Activated CD8-positive, alpha-beta memory T cell treated with anti-CD3 and anti-CD28 coated beads for 48 hours (primary cell): ENCODE measurements at regions not wholly inside any gene's neighbourhood (a gene's known extent, or its start where the extent isn't known, plus 50 kb on each side); places are given as distances from the start of the nearest gene placed in this dataset.
"Not testable (repeated sequence)": the region's sequence is repeated elsewhere in the genome, so short reads cannot be mapped to it uniquely, and the experiment has no call there.

Experiments used
- DNase-seq, 3 experiments: peaks; one replicate each; pipeline ENCODE4 v3.0.0-alpha.2; 2020; ENCODE audit warnings: low read depth in 2 of 3, low spot score in 2 of 3

DNA sequence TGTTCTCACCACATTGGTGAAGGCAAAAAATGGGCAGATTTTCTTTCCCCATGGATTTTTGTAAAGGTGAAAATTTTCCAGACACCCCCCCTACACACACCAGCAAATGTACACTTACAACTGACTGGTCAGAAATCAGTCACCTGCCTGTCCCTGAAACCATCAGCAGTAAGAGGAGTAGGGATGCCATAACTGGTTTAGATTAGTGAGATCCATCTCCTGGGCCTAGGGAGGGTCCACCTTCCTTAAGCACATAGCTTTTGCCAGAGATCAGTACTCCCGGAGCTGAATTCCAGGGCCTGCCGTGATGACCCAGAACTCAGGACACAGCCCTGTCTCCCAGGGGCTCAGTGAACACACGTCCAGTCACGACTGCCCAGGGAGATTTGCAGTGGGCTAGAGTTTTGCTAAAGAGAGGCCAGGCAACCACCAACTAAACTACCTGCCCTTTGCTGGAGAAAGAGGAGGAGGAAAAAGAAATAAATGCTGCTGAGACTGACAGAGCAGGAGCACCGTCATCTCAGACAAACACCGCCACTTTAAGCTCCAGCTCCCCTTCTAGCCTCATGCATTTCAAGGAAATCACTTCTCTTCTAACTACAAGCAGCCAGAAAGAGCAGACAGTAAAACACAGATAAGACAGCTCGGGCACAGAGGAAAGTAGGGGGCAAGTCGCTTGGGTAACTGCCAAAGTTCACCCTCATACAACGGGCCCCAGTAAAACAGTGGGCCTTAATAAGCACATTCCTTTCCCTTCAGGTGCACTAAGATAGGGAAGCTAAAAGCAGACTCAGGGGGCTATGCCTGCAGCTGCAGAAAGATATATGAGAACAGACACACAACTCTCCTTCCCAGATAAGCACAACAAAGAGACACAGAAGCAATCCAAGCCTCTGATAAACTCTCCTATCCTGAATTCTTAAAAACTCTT is 82.6 kb upstream of the SPTLC3 start:
- DNase-seq, result no peak

DNA sequence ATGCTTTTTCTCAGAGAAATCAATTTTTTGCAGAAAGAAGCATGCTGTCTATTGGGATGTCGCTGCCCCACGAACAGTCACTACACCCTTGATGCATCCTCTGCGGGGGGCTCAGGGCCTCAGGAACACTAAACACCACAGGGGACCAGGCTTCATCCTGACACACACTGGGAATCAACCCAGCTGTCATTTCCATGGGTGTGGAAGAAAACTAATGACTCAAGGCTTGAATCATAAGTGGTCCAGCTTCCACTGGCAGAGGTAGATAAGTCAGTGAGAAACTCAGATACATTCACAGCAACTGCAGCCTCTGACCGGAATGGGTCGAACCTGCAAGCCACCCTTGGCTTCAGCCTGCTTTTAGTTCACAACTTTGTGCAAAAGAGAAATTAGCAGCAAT is 81.3 kb upstream of the SPTLC3 start:
- no peak for DNase-seq

DNA sequence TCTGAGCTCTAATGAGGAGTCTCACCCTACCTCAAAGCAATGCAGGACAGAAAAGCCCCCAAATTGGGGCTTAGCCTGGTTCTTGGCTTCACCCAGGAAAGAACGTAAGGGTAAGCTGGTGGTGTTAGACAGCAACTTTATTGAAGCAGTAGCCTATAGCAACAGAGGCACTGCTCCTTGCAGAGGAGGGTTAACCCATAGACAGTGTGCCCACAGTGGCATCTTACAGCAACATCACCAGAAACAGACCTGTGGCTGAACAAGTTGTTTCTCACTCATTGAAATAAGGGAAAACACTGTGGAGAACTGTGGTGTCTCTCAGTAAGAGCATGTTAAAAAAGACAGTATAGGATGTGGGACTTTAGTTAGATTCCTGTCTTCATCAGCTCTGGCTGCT is 80.4 kb upstream of the SPTLC3 start:
- no peak for DNase-seq

DNA sequence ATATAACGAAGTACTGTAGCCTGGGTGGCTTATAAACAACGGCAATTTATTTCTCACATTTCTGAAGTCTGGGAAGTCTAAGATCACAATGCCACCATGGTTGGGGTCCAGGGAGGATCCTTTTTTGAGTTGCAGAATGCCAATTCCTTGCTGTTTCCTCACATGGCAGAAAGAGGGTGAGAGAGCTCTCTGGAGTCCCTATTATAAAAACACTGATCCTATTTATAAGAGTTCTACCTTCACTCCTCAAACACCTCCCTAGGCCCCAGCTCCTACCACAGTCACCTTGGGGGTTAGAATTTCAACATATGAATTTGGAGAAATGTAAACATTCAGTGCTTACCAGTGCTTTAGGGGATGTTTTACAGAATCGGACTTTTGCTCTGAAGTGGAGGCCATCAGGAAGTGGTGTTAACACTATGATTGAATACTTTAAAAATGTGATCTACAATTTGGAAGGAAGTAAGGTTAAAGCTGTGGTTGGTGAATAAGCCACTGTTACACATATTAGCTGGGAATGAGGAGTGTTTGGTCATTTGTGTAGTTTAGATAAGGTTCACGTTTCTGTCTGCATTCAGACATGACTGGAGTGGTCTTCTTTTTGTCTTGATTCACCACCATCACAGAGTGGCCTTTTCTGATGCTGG is 79.9 kb upstream of the SPTLC3 start:
- no peak for DNase-seq

DNA sequence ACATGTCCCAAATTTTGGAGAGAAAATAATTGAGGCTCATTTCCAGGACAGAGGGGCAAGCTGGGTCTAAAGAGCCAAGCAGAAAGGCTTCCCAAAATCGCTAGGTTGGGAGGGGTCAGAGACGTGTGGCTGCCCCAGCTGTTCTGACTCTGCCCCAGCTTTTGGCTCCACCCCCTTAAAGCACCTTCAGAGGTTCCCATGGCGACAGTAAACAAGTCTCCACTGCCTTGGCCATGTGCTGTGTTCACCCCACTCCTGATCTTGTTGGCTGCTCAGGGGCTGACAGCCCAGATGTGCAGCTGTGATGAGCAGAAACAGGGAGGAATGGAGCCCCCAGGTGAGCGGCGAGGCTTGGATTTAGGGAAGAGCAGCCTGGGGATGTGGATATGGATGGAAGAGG is 72.8 kb upstream of the SPTLC3 start:
- DNase-seq, result no peak

DNA sequence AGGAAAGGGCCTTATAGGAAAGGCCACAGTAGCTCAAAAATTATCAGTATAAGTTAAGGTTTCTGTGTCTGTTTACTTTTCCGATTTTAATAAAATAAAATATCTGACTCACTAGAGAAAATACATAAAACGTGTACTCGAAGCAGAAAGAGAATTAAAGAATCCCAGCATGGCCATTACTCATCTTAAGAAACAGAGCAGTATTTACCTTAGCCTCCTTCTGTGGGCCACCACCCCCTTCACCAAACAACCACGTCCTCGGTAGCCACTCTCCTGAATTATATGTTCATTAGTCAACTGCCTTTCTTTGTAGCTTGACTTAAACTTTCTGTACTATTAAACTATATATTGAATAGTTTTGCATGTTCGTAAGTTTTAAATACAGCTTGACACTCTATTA is 72.2 kb upstream of the SPTLC3 start:
- no peak for DNase-seq

DNA sequence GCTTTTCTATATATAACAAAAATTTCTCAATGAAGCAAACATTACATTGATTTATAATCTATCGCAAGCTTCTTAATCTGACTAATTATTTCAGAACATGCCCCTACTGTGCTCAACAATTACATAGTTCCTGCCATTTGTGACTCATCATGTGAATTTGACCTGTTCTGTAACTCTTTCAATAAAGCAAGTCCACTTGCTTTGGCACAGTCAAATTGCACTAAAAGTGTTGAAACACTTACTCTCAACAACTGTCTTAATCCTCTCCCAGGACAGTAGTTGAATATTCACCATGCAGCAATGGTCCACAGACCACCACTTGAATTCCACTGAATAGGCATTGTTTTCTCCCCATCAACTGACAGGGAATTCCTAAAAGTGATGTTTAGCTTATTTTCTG is 67.7 kb upstream of the SPTLC3 start:
- no peak for DNase-seq

DNA sequence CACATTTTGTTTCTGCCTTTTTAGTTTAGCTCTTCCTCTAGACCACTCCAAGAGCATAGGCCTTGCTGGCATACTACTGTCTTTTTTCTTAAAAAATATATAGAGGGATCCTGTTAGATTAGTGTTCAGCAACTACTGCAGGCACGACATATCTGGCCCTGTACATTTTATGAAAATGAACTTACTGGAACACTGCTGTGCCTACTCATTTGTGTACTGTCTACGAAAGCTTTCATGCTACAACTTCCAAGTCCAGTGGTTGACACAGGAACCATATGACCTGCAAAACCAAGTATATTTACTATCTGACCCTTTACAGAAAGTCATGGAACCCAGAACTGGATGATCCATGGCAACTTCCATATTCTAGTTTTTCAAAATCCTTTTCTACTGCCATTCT is 66.6 kb upstream of the SPTLC3 start:
- no peak for DNase-seq

DNA sequence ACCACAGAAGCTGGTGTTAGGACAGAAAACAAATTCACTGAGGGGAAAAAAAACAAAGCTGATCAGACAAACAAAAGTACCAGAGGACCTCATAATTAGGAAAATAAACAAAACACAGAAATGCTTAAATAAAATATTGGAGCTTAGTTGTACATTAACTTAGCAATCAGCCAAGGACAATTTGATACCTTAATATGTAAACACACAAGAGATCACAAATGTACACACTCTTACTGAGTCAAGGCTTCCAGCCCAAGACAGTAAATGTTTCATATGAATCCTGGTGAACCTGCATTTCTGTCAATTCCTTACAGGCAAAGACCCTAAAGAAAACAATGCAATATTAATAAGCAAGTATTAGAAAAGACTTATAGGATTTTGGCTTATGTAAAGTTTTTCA is 62.0 kb upstream of the SPTLC3 start:
- DNase-seq, result no peak

DNA sequence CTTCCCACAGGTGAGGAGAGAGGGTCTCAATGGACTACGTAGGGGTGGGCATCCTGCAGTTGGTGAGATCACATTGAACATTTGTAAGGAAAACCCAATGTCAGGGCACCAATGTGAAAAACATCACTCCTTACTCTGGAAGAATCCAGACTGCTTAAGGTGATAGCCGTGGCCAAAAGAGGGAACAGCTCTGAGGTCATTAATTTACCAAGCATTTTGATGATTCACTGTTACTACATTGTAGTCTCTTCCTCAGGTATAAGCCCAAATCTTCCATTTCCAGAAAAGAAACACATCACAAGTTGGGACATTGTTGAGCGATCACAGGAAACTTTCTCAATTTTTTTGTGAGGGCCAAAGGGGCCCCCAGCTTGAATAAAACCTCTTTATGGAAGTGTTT is 61.1 kb upstream of the SPTLC3 start:
- DNase-seq, result no peak

DNA sequence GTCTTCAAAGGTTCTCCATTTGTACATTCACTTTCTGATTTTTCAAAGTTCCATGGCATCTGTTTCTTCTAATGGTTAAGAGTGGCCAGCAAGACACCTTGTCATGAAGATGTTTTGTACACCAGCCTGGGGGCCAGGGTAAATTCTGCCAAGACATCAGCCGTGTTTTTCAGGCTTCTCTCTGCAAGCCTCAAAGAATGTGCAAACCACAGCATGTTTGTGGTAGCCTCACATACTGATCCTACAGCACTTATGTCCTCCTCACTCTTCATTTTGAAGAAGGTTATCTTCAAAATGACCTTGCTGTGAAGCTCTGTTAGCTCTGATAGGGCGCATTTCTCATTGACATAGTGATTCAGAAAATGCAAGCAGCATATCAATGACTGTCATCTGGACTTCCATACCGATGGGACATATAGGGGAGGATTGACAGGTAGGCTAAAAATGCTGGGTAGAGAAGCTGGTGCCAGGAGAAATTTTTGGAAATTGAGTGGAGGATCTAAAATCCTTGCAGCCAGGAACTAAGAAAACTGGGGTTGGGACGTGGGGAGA is 59.3 kb upstream of the SPTLC3 start:
- no peak for DNase-seq

DNA sequence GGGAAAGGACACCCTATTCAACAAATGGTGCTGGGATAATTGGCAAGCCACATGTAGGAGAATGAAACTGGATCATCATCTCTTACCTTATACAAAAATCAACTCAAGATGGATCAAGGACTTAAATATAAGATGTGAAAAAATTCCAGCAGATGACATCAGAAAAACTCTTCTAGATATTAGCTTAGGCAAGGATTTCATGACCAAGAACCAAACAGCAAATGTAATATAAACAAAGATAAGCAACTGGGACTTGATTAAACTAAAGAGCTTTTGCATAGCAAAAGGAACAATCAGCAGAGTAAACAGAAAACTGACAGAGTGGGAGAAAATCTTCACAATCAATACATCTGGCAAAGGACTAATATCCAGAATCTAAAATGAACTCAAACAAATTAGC is 54.5 kb upstream of the SPTLC3 start:
- not testable (repeated sequence) for DNase-seq

DNA sequence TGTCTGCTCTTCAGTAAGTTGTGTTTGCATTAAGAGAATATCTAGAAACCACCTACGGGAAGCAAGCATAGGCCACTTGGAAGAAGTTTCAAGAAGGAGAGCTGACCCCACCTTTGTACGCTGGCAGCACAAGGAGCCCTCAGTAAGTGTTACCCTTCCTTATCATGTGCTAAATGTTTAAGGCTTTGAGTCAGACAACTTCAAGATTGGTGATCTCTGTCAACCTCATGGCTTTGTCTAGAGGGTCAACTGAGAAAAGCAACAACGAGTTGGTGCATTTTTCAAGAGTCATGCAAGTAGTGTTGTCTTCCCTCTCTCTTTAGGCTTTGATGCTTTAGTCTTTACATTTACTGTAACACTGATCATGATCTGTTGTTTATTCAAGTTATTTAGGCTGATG is 53.2 kb upstream of the SPTLC3 start:
- DNase-seq, result no peak

DNA sequence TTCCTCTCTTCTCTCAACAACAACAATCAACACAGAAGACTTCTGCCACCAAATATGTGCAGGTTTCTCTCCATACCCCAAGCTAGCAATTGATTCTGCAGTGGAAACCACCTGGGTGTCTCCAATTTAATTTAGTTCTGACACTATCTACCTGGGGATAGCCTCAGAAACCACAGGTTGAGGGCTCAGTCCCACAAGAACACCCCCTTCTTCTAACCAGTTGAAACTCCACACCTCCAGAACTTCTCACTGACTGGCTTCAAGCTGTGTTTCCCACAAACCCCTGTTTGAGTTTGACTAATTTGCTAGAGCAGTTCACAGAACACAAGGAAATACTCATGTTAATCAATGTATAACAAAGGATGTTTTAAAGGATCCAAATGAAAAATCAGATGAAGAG is 52.5 kb upstream of the SPTLC3 start:
- no peak for DNase-seq

DNA sequence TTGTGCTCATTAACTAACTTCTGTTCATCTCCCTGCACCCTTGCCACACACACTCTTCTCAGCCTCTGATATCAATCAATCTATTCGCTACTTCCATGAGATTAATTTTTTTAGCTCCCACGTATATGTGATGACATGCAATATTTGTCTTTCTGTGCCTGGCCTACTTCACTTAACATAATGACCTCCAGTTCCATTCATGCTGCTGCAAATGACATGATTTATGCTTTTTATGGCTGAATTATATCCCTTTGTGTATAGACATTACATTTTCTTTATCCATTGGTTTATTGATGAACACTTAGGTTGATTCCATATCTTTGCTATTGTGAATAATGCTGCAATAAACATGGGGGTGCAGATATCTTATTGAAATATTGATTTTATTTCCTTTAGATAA is 50.8 kb upstream of the SPTLC3 start:
- no peak for DNase-seq
